ENCODE measurements at regions not wholly inside any gene's neighbourhood (a gene's known extent, or its start where the extent isn't known, plus 50 kb on each side); places are given as distances from the start of the nearest gene placed in this dataset.

DNA sequence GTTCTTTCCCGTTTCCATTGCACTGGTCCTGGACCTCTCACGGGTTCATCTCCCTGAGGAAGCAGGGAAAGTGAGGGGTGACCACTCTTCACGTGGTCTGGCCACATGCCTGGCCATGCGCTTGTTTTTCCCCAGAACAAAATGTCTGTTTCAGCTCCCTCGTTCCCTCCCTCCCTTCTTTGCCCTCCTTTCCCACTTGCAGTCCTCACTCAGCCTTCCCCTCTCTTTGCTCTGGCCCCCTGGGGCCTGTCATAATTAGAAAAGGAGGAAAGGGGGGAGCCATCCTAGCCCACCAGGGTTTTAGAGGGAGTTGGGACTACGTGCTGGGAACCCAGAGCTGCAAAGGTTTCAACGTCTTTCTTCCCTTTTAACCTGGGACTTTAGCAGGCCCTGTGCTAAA is 52.8 kb upstream of the CADM1 start:
- H3K4me3 ChIP-seq (ENCODE audit: low read depth in 1 of 3, low read length in 3 of 3), result no peak overlapping the region
- TF ChIP-seq FOXA2 (IDR thresholded peaks at IDR 0.05), result no peak
- TF ChIP-seq, protein P1, sequence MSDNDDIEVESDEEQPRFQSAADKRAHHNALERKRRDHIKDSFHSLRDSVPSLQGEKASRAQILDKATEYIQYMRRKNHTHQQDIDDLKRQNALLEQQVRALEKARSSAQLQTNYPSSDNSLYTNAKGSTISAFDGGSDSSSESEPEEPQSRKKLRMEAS (IDR thresholded peaks at IDR 0.05), result no peak
- TF ChIP-seq, protein P2, sequence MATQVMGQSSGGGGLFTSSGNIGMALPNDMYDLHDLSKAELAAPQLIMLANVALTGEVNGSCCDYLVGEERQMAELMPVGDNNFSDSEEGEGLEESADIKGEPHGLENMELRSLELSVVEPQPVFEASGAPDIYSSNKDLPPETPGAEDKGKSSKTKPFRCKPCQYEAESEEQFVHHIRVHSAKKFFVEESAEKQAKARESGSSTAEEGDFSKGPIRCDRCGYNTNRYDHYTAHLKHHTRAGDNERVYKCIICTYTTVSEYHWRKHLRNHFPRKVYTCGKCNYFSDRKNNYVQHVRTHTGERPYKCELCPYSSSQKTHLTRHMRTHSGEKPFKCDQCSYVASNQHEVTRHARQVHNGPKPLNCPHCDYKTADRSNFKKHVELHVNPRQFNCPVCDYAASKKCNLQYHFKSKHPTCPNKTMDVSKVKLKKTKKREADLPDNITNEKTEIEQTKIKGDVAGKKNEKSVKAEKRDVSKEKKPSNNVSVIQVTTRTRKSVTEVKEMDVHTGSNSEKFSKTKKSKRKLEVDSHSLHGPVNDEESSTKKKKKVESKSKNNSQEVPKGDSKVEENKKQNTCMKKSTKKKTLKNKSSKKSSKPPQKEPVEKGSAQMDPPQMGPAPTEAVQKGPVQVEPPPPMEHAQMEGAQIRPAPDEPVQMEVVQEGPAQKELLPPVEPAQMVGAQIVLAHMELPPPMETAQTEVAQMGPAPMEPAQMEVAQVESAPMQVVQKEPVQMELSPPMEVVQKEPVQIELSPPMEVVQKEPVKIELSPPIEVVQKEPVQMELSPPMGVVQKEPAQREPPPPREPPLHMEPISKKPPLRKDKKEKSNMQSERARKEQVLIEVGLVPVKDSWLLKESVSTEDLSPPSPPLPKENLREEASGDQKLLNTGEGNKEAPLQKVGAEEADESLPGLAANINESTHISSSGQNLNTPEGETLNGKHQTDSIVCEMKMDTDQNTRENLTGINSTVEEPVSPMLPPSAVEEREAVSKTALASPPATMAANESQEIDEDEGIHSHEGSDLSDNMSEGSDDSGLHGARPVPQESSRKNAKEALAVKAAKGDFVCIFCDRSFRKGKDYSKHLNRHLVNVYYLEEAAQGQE (IDR thresholded peaks at IDR 0.05), result no peak
- TF ChIP-seq YY1 (IDR thresholded peaks at IDR 0.05), result no peak
- TF ChIP-seq SP1 (IDR thresholded peaks at IDR 0.05), result no peak
- TF ChIP-seq FOXA1 (IDR thresholded peaks at IDR 0.05), result no peak
- no peak for TF ChIP-seq HNF4A (conservative IDR thresholded peaks at IDR 0.05)
- no peak for TF ChIP-seq EGR1 (IDR thresholded peaks at IDR 0.05; ENCODE audit: low read depth in 2 of 2)
- TF ChIP-seq, protein P3, sequence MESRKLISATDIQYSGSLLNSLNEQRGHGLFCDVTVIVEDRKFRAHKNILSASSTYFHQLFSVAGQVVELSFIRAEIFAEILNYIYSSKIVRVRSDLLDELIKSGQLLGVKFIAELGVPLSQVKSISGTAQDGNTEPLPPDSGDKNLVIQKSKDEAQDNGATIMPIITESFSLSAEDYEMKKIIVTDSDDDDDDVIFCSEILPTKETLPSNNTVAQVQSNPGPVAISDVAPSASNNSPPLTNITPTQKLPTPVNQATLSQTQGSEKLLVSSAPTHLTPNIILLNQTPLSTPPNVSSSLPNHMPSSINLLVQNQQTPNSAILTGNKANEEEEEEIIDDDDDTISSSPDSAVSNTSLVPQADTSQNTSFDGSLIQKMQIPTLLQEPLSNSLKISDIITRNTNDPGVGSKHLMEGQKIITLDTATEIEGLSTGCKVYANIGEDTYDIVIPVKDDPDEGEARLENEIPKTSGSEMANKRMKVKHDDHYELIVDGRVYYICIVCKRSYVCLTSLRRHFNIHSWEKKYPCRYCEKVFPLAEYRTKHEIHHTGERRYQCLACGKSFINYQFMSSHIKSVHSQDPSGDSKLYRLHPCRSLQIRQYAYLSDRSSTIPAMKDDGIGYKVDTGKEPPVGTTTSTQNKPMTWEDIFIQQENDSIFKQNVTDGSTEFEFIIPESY (IDR thresholded peaks at IDR 0.05), result no peak
- TF ChIP-seq TAF1 (conservative IDR thresholded peaks at IDR 0.05), result no peak
- no peak for TF ChIP-seq GABPA (IDR thresholded peaks at IDR 0.05 in 1 of 2, conservative IDR thresholded peaks at IDR 0.05 in 1 of 2)
- no peak for TF ChIP-seq JUND (IDR thresholded peaks at IDR 0.05)
- TF ChIP-seq RAD21 (IDR thresholded peaks at IDR 0.05), result no peak
- no peak for TF ChIP-seq HNF4G (IDR thresholded peaks at IDR 0.05)
- no peak for TF ChIP-seq RXRA (IDR thresholded peaks at IDR 0.05)
- TF ChIP-seq, protein P4, sequence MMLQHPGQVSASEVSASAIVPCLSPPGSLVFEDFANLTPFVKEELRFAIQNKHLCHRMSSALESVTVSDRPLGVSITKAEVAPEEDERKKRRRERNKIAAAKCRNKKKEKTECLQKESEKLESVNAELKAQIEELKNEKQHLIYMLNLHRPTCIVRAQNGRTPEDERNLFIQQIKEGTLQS (IDR thresholded peaks at IDR 0.05), result no peak
- no peak for TF ChIP-seq NR2F2 (IDR thresholded peaks at IDR 0.05)
- TF ChIP-seq, protein P5, sequence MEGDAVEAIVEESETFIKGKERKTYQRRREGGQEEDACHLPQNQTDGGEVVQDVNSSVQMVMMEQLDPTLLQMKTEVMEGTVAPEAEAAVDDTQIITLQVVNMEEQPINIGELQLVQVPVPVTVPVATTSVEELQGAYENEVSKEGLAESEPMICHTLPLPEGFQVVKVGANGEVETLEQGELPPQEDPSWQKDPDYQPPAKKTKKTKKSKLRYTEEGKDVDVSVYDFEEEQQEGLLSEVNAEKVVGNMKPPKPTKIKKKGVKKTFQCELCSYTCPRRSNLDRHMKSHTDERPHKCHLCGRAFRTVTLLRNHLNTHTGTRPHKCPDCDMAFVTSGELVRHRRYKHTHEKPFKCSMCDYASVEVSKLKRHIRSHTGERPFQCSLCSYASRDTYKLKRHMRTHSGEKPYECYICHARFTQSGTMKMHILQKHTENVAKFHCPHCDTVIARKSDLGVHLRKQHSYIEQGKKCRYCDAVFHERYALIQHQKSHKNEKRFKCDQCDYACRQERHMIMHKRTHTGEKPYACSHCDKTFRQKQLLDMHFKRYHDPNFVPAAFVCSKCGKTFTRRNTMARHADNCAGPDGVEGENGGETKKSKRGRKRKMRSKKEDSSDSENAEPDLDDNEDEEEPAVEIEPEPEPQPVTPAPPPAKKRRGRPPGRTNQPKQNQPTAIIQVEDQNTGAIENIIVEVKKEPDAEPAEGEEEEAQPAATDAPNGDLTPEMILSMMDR (IDR thresholded peaks at IDR 0.05; ENCODE audit: low read depth, low read length, missing input control), result no peak
- no peaks in the 10 kb centered on the region for H3K9me3 ChIP-seq (ENCODE audit: control insufficient read depth in 4 of 4, low read length in 3 of 4)
- no peak overlapping the region for H3K27ac ChIP-seq (ENCODE audit: low read depth in 1 of 2, low read length in 2 of 2)
- H3K27me3 ChIP-seq (ENCODE audit: control insufficient read depth in 4 of 4, insufficient read depth in 4 of 4, low read length in 3 of 4), result no peaks in the 10 kb centered on the region
- 78% methylated on average over 7 of the region's 7 CpGs for WGBS
- H3K9ac ChIP-seq (ENCODE audit: low read depth in 1 of 2, low read length in 2 of 2), result no peak overlapping the region
- H3K36me3 ChIP-seq (ENCODE audit: control insufficient read depth in 4 of 4, insufficient read depth in 3 of 4, low read depth in 1 of 4, low read length in 3 of 4), result no peaks in the 10 kb centered on the region
- no peak for DNase-seq (ENCODE audit: low spot score)
- H3K4me1 ChIP-seq (ENCODE audit: control insufficient read depth in 4 of 4, insufficient read depth in 4 of 4, low read length in 3 of 4), result no peaks in the 10 kb centered on the region
